ENCODE measurements at regions not wholly inside any gene's neighbourhood (a gene's known extent, or its start where the extent isn't known, plus 50 kb on each side); places are given as distances from the start of the nearest gene placed in this dataset.

GRCh38 chr4:125091541-125091940, 223.2 kb upstream of the FAT4 start:
- TF ChIP-seq POLR2A (IDR thresholded peaks at IDR 0.05; ENCODE audit: low read length) (no peak), GATA1 (IDR thresholded peaks at IDR 0.05; ENCODE audit: low read depth, low read length) (no peak)

Data from erythroblast (primary cell).